ENCODE measurements at regions not wholly inside any gene's neighbourhood (a gene's known extent, or its start where the extent isn't known, plus 50 kb on each side); places are given as distances from the start of the nearest gene placed in this dataset.

DNA sequence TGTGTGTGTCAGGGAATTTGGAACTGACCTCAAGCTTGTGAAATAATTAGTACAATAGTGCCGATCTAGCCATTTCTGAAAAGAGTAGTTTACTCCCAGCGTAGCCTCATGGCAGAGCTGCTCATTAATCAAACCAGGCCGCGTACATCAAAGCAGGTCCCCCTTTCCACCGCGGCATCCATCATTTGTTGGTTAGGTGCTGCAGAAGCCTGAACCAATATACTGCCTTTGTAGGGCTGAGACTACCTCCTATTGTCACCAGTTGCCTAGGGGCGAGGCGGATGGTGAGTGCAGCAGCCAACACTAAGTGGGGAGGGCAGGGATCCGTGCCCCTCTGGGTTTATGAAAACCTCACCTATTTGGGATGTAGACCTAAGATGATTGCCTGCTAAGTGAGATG lies 264.1 kb downstream of the TMEM114 start:
- CTCF ChIA-PET (ENCODE audit: partially characterized antibody) = interaction anchor here (1.1 to 1.3 kb wide), 2 partner anchors 11 to 29 kb away, joined by 3 to 11 read pairs; no protein-coding TSS in a partner anchor

More for the DNA sequence above, 264.1 kb downstream of the TMEM114 start:
- Histone ChIP-seq H4K8ac (ENCODE audit: extremely low read depth, insufficient read depth, low read length) (peak overlapping the region; percentile 68), H2AK5ac (ENCODE audit: low read depth, low read length) (no peak overlapping the region), H2BK20ac (ENCODE audit: low read length) (no peak overlapping the region), H4K5ac (ENCODE audit: insufficient read length, low read depth, low read length) (no peak overlapping the region), H3K36me3 (ENCODE audit: control insufficient read depth in 2 of 4, insufficient read depth in 4 of 4, low read length in 3 of 4) (no peaks in the 10 kb centered on the region), H3K23ac (ENCODE audit: insufficient read length) (no peak overlapping the region), H3K56ac (replicated peaks; ENCODE audit: insufficient read length, low read depth, low read length) (no peak overlapping the region), H3K4me3 (ENCODE audit: extremely low read depth in 1 of 4, insufficient read depth in 2 of 4, low read depth in 3 of 4, low read length in 4 of 4) (no peak overlapping the region), H2BK15ac (ENCODE audit: low read length) (no peak overlapping the region), H2BK120ac (replicated peaks; ENCODE audit: low read depth, low read length) (no peak overlapping the region), H2BK5ac (ENCODE audit: low read depth, low read length) (no peak overlapping the region), H3K4me1 (replicated peaks in 1 of 4; ENCODE audit: control insufficient read depth in 3 of 4, insufficient read depth in 4 of 4, low read length in 3 of 4) (no peaks in the 10 kb centered on the region), H3K23me2 (ENCODE audit: low read depth, low read length) (no peaks in the 10 kb centered on the region; the same call in 1 of the 2 replicates), H3K14ac (ENCODE audit: insufficient read length) (no peak overlapping the region), H4K20me1 (replicated peaks in 1 of 2; ENCODE audit: control insufficient read depth in 1 of 2, insufficient read depth in 2 of 2, low read length in 2 of 2) (no peaks in the 10 kb centered on the region), H3K79me2 (ENCODE audit: control insufficient read depth in 1 of 2, insufficient read depth in 2 of 2, low read length in 2 of 2) (no peaks in the 10 kb centered on the region), H3K9me3 (ENCODE audit: insufficient read depth in 2 of 2, low read depth in 1 of 2, low read length in 1 of 2) (peaks cover 0 to 4% of the 10 kb centered on the region in 2 experiments; a peak in 1 of 4 replicates), H3K27me3 (replicated peaks in 1 of 4; ENCODE audit: control insufficient read depth in 3 of 4, extremely low read depth in 1 of 4, insufficient read depth in 3 of 4, low read length in 3 of 4) (no peaks in the 10 kb centered on the region), H2AFZ (ENCODE audit: low read length) (no peak overlapping the region), H3K4me2 (ENCODE audit: insufficient read depth in 1 of 2, low read depth in 2 of 2, low read length in 2 of 2) (no peak overlapping the region), H3K9ac (replicated peaks in 1 of 4; ENCODE audit: extremely low read depth in 1 of 4, low read depth in 3 of 4, low read length in 3 of 4) (no peak overlapping the region), H4K91ac (replicated peaks; ENCODE audit: insufficient read length, low read length) (no peak overlapping the region), H3K4ac (replicated peaks; ENCODE audit: insufficient read length, low read depth, low read length) (no peak overlapping the region), H2BK12ac (ENCODE audit: low read depth, low read length) (no peak overlapping the region), H3K18ac (ENCODE audit: extremely low read depth, low read length) (no peak overlapping the region), H3K27ac (ENCODE audit: low read depth, low read length) (no peak overlapping the region), H3K79me1 (ENCODE audit: low read depth, low read length) (no peaks in the 10 kb centered on the region)
- DNase-seq (ENCODE audit: low read depth in 1 of 2, low spot score in 2 of 2) (no peak), FAIRE-seq (no peak)
- TF ChIP-seq JUN (IDR thresholded peaks at IDR 0.05; ENCODE audit: low read depth, low read length) = no peak
- peak; percentile 65; the same call in 1 of the 2 replicates for TF ChIP-seq RFX5 (IDR thresholded peaks at IDR 0.05; ENCODE audit: borderline replicate concordance, low read depth, low read length)
- POLR2A ChIA-PET (ENCODE audit: partially characterized antibody) = no interaction called here
- WGBS, 2 experiments (ENCODE audit: extremely low coverage in 1 of 2, insufficient coverage in 1 of 2, insufficient read length in 1 of 2, insufficient replicate concordance in 2 of 2, low coverage in 1 of 2, low lambda C conversion rate in 2 of 2, missing lambda C conversion rate in 1 of 2) = 90% methylated on average over 9 of the region's 9 CpGs; no CpG with 5 or more reads in 1 of the 2 experiments
